Spleen (tissue), 11 donors: ENCODE measurements at regions not wholly inside any gene's neighbourhood (a gene's known extent, or its start where the extent isn't known, plus 50 kb on each side); places are given as distances from the start of the nearest gene placed in this dataset.
A peak's percentile ranks its signal among the peaks of the same experiment; 100 is the strongest.

ENCODE experiments used
- DNase-seq: peaks from one replicate; pipeline ENCODE4 v3.0.0-alpha.2; 2020
- H3K27ac ChIP-seq, 8 donors: fragments of 200-600 bp; sonication (generic) in 7 of 8; 1 replicate in 4 of 8; 2 replicates in 4 of 8; pipeline versions ENCODE4 v1.5.0 to v1.8.0; 2016 to 2021; ENCODE audit warnings: inconsistent platforms in 4 of 8, mild to moderate bottlenecking in 4 of 8, moderate library complexity in 1 of 8
- H3K27me3 ChIP-seq, 7 donors: fragments of 200-600 bp; sonication (generic) in 6 of 7; replicated peaks in 1 of 7; 1 replicate in 4 of 7; 2 replicates in 3 of 7; pipeline versions ENCODE4 v1.5.0 to v1.8.0; 2016 to 2021; ENCODE audit warnings: inconsistent platforms in 3 of 7, mild to moderate bottlenecking in 1 of 7
- H3K36me3 ChIP-seq, 6 donors: fragments of 200-600 bp; sonication (generic) in 5 of 6; 1 replicate in 4 of 6; 2 replicates in 2 of 6; pipeline versions ENCODE4 v1.5.0 to v1.8.0; 2016 to 2021; ENCODE audit warnings: inconsistent platforms in 2 of 6
- H3K4me1 ChIP-seq, 6 donors: fragments of 200-600 bp; sonication (generic) in 5 of 6; 1 replicate in 3 of 6; 2 replicates in 3 of 6; pipeline versions ENCODE4 v1.5.0 to v1.8.0; 2016 to 2021; ENCODE audit warnings: inconsistent platforms in 3 of 6
- H3K4me3 ChIP-seq, 8 donors: fragments of 200-600 bp; sonication (generic) in 7 of 8; 1 replicate in 4 of 8; 2 replicates in 4 of 8; pipeline versions ENCODE4 v1.5.0 to v1.8.0; 2016 to 2021; ENCODE audit warnings: inconsistent platforms in 4 of 8, mild to moderate bottlenecking in 4 of 8, moderate library complexity in 2 of 8
- H3K9me3 ChIP-seq, 8 donors: fragments of 200-600 bp; sonication (generic) in 7 of 8; 1 replicate in 4 of 8; 2 replicates in 4 of 8; pipeline versions ENCODE4 v1.5.0 to v1.8.0; 2016 to 2021; ENCODE audit warnings: inconsistent platforms in 4 of 8
- CTCF ChIP-seq, 11 experiments: fragments of 200-600 bp in 7 of 11; fragments of 450-650 bp in 4 of 11; sonication (generic) in 4 of 11; IDR thresholded peaks in 8 of 11; conservative IDR thresholded peaks in 3 of 11; 1 replicate in 7 of 11; 2 replicates in 4 of 11; pipeline versions ENCODE4 v1.4.0 to v1.8.0; 2016 to 2021; ENCODE audit warnings: antibody characterized with exemption in 11 of 11, inconsistent platforms in 4 of 11, mild to moderate bottlenecking in 1 of 11
- POLR2A ChIP-seq, 3 donors: fragments of 450-650 bp; IDR thresholded peaks; one replicate each; pipeline ENCODE4 v1.5.1; 2017; ENCODE audit warnings: antibody characterized with exemption in 3 of 3, mild to moderate bottlenecking in 1 of 3
- POLR2AphosphoS5 ChIP-seq, 3 donors: sonication (generic); formaldehyde crosslinking; IDR thresholded peaks; one replicate each; pipeline ENCODE4 v1.5.1; 2017; ENCODE audit warnings: antibody characterized with exemption in 3 of 3
- WGBS, 5 donors: extraction: QIAGEN DNeasy Blood & Tissue Kit in 3 of 5; methylation state at CpG; one replicate each; pipeline versions ENCODE4 v1.1.5 to v1.1.7; 2013 to 2018; 5-methylcytosine and 5-hydroxymethylcytosine counted together
- intact Hi-C: fragments of 100-400 bp; cut with DNase I; formaldehyde crosslinking; loops from one replicate; pipeline ENCODE4 v1.15.0; 2023; ENCODE audit warnings: low total_unique reads
- donor health status: healthy with polysubstance abuse.
- donor health status: DM: no; HTN: no; CAD: no; lungs with moderate emphysema.
- donor health status: DM: no; HTN: no; CAD: no.
- donor health status: Bipolar disorder and iron deficiency.
- donor health status: healthy.
- donor health status: DM: no; HTN: no; CAD: no.
- donor health status: DM: yes; HTN: yes; CAD: no.

GRCh38 chr17:36697903-36698530, 96.6 kb downstream of the MRM1 start:
- TF ChIP-seq POLR2A (IDR thresholded peaks at IDR 0.05) (no peak), POLR2AphosphoS5 (IDR thresholded peaks at IDR 0.05) (no peak), CTCF (IDR thresholded peaks at IDR 0.05 in 8 of 11, conservative IDR thresholded peaks at IDR 0.05 in 3 of 11) (no peak)

GRCh38 chr17:36701429-36702099, 100.2 kb downstream of the MRM1 start:
- intact Hi-C loops = no loop called here
- TF ChIP-seq POLR2A (IDR thresholded peaks at IDR 0.05) = no peak
- TF ChIP-seq POLR2AphosphoS5 (IDR thresholded peaks at IDR 0.05) = no peak
- TF ChIP-seq CTCF (IDR thresholded peaks at IDR 0.05 in 8 of 11, conservative IDR thresholded peaks at IDR 0.05 in 3 of 11) = no peak
- Histone ChIP-seq H3K4me1 (peaks cover 0 to 7% (median 2%) of the 10 kb centered on the region in 6 donors), H3K36me3 (no peaks in the 10 kb centered on the region), H3K9me3 (no peaks in the 10 kb centered on the region), H3K27me3 (peaks cover 2 to 69% (median 13%) of the 10 kb centered on the region in 7 donors), H3K4me3 (no peak overlapping the region), H3K27ac (no peak overlapping the region)
- 79 to 85% (median 81%) methylated on average over 13 of the region's 13 CpGs for WGBS, 5 donors
- DNase-seq = no peak

More at GRCh38 chr17:36697903-36698530, 96.6 kb downstream of the MRM1 start:
- H3K4me3 ChIP-seq = no peak overlapping the region
- H3K27me3 ChIP-seq = peaks cover 0 to 39% (median 2%) of the 10 kb centered on the region in 7 donors
- no peak for DNase-seq
- intact Hi-C loops = no loop called here
- no peak overlapping the region for H3K27ac ChIP-seq
- H3K9me3 ChIP-seq = no peaks in the 10 kb centered on the region
- 30 to 41% (median 34%) methylated on average over 16 of the region's 16 CpGs for whole genome bisulfite sequencing, 5 donors
- H3K36me3 ChIP-seq = no peaks in the 10 kb centered on the region
- no peaks in the 10 kb centered on the region for H3K4me1 ChIP-seq

GRCh38 chr17:36702636-36703035, 101.3 kb downstream of the MRM1 start:
- DNase-seq = no peak
- intact Hi-C loops = no loop called here
- no peak overlapping the region for H3K27ac ChIP-seq
- H3K36me3 ChIP-seq = no peaks in the 10 kb centered on the region
- peaks cover 0 to 7% (median 2%) of the 10 kb centered on the region in 6 donors for H3K4me1 ChIP-seq
- 0 to 50% (median 39%) methylated on average over 1 of the region's 1 CpG; no CpG with 5 or more reads in 1 of the 5 donors for WGBS, 5 donors
- TF ChIP-seq POLR2A (IDR thresholded peaks at IDR 0.05) (no peak), CTCF (IDR thresholded peaks at IDR 0.05 in 8 of 11, conservative IDR thresholded peaks at IDR 0.05 in 3 of 11) (no peak), POLR2AphosphoS5 (IDR thresholded peaks at IDR 0.05) (no peak)
- H3K4me3 ChIP-seq = no peak overlapping the region
- no peaks in the 10 kb centered on the region for H3K9me3 ChIP-seq
- peaks cover 2 to 64% (median 13%) of the 10 kb centered on the region in 7 donors for H3K27me3 ChIP-seq

- Histone ChIP-seq H3K36me3 (no peaks in the 10 kb centered on the region), H3K4me1 (peaks cover 0 to 7% (median 2%) of the 10 kb centered on the region in 6 donors), H3K9me3 (no peaks in the 10 kb centered on the region), H3K4me3 (peak overlapping the region in 1 of 8 donors; percentile 27), H3K27me3 (peaks cover 2 to 56% (median 13%) of the 10 kb centered on the region in 7 donors), H3K27ac (no peak overlapping the region)
- DNase-seq = no peak
- 5 to 9% (median 7%) methylated on average over 23 to 36 of the region's 36 CpGs for WGBS, 5 donors
- intact Hi-C loops = no loop called here
- TF ChIP-seq CTCF (IDR thresholded peaks at IDR 0.05 in 8 of 11, conservative IDR thresholded peaks at IDR 0.05 in 3 of 11) = no peak
- TF ChIP-seq POLR2AphosphoS5 (IDR thresholded peaks at IDR 0.05) = no peak
Measured at GRCh38 chr17:36703860-36704266, 102.5 kb downstream of the MRM1 start.
